ENCODE measurements at regions not wholly inside any gene's neighbourhood (a gene's known extent, or its start where the extent isn't known, plus 50 kb on each side); places are given as distances from the start of the nearest gene placed in this dataset.

DNA sequence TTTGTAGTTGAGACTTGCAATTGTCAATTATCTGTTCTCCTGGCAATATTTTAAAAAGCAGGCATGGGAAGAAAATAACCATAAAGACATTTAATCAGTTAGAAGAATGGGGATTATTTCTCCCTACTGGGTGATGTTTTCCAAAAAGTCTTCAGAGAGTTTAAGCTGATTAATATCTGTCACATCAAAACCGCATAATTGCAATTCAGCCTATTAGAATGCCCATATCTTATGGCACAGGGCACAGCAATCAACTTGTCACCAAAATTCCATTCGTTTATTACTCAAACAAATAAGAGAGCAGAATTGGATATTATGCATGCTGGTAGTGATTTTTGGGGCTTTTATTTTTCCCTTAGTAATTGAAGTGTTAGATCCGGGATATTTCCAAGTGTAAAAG lies 218.7 kb downstream of the RNF144B start:
- WGBS, 2 donors, result 43 to 58% methylated on average over 3 of the region's 3 CpGs
- intact Hi-C loops (cut with DNase I), result loop anchor here in 1 of 3 donors (10.0 kb wide), 1 partner anchor 1249 kb away; no protein-coding TSS in a partner anchor

DNA sequence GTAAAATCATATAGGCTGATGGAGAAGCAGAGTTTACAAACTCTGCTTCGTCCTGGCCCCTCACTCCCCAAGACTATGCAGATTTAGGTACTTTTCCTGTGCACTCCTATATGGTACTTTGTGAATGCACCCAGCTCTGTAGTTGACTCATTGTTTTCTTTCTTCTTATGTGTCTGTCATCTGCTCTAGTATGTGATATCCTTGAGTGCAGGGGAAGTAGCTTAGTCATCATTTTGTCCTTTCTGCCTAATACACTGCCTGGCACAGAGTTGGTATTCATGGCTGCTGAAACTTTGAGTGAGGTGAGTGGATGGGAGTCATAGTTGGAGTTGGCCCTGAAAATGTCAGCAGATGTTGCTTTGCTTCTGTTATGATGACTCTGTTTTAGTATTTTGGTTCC lies 222.6 kb downstream of the RNF144B start:
- ATAC-seq (no peak), DNase-seq (no peak), FAIRE-seq (no peak)
- WGBS, 2 donors, result 39 to 48% methylated on average over 1 of the region's 1 CpG
- H3K27ac ChIP-seq, result no peak overlapping the region
- H3K27me3 ChIP-seq, result no peaks in the 10 kb centered on the region
- peaks cover 0 to 4% (median 0%) of the 10 kb centered on the region in 3 donors for H3K4me1 ChIP-seq
- no peak overlapping the region for H3K4me3 ChIP-seq
- peaks cover 0 to 2% (median 0%) of the 10 kb centered on the region in 4 donors for H3K9me3 ChIP-seq
- intact Hi-C loops (cut with DNase I), result loop anchor here in 1 of 3 donors (10.0 kb wide), 1 partner anchor 1245 kb away; no protein-coding TSS in a partner anchor
- H3K36me3 ChIP-seq, result no peaks in the 10 kb centered on the region
- TF ChIP-seq, protein P1, sequence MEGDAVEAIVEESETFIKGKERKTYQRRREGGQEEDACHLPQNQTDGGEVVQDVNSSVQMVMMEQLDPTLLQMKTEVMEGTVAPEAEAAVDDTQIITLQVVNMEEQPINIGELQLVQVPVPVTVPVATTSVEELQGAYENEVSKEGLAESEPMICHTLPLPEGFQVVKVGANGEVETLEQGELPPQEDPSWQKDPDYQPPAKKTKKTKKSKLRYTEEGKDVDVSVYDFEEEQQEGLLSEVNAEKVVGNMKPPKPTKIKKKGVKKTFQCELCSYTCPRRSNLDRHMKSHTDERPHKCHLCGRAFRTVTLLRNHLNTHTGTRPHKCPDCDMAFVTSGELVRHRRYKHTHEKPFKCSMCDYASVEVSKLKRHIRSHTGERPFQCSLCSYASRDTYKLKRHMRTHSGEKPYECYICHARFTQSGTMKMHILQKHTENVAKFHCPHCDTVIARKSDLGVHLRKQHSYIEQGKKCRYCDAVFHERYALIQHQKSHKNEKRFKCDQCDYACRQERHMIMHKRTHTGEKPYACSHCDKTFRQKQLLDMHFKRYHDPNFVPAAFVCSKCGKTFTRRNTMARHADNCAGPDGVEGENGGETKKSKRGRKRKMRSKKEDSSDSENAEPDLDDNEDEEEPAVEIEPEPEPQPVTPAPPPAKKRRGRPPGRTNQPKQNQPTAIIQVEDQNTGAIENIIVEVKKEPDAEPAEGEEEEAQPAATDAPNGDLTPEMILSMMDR (IDR thresholded peaks at IDR 0.05), result no peak

More for the DNA sequence above, 218.7 kb downstream of the RNF144B start:
- H3K9me3 ChIP-seq, result no peaks in the 10 kb centered on the region
- H3K36me3 ChIP-seq, result no peaks in the 10 kb centered on the region
- no peaks in the 10 kb centered on the region for H3K4me1 ChIP-seq
- TF ChIP-seq, protein P1 (IDR thresholded peaks at IDR 0.05), result no peak
- no peak overlapping the region for H3K27ac ChIP-seq
- no peaks in the 10 kb centered on the region for H3K27me3 ChIP-seq
- FAIRE-seq, result no peak
- H3K4me3 ChIP-seq, result no peak overlapping the region
- ATAC-seq, result no peak
- no peak for DNase-seq

DNA sequence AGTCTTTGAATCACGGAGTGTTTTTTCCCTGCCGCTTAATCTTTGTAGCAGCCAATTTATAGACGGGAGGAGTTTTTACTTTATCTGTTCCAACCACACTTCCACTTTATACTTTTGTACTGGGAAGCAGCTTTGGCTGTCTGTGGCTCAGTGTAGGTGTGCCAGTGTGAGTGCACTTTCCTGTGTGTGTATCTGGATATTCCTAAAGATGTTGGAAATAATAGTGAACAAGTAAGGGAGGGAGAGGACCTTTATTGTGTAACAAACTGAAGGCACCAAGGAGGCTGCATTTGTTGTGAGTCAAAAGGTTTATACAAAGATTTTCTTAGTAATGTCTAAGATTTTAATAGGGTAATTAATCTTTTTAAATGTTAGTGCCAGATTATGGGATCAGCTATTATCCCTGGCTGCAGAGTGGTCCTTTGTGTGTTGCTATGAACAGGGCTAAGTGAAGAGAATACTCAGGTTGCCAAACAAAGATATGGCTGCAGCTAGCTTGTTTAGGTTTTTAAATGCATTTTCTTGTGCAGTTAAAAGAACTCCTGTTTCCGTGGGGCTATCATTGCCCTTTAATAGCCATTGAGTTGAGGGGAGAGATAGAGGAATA lies 226.3 kb downstream of the RNF144B start:
- TF ChIP-seq, protein P1 (IDR thresholded peaks at IDR 0.05), result no peak
- 57 to 65% methylated on average over 4 of the region's 4 CpGs for WGBS, 2 donors
- intact Hi-C loops (cut with DNase I), result no loop called here
- no peak for FAIRE-seq
- Histone ChIP-seq H3K36me3 (no peaks in the 10 kb centered on the region), H3K27me3 (peaks cover 0 to 4% (median 0%) of the 10 kb centered on the region in 4 donors), H3K4me1 (peaks cover 0 to 4% (median 0%) of the 10 kb centered on the region in 3 donors), H3K27ac (no peak overlapping the region), H3K4me3 (no peak overlapping the region), H3K9me3 (peaks cover 0 to 2% (median 0%) of the 10 kb centered on the region in 4 donors)
- no peak for ATAC-seq
- DNase-seq, result no peak

- DNase-seq, result no peak
- Histone ChIP-seq H3K9me3 (no peaks in the 10 kb centered on the region), H3K4me3 (no peak overlapping the region), H3K4me1 (no peaks in the 10 kb centered on the region), H3K27ac (no peak overlapping the region), H3K36me3 (no peaks in the 10 kb centered on the region), H3K27me3 (no peaks in the 10 kb centered on the region)
- no peak for ATAC-seq
- no peak for FAIRE-seq
- TF ChIP-seq, protein P1 (IDR thresholded peaks at IDR 0.05), result no peak
- 62 to 74% methylated on average over 3 of the region's 3 CpGs for WGBS, 2 donors
- intact Hi-C loops (cut with DNase I), result no loop called here
These were observed 242.4 kb downstream of the RNF144B start for GRCh38 chr6:18629571-18629970.

DNA sequence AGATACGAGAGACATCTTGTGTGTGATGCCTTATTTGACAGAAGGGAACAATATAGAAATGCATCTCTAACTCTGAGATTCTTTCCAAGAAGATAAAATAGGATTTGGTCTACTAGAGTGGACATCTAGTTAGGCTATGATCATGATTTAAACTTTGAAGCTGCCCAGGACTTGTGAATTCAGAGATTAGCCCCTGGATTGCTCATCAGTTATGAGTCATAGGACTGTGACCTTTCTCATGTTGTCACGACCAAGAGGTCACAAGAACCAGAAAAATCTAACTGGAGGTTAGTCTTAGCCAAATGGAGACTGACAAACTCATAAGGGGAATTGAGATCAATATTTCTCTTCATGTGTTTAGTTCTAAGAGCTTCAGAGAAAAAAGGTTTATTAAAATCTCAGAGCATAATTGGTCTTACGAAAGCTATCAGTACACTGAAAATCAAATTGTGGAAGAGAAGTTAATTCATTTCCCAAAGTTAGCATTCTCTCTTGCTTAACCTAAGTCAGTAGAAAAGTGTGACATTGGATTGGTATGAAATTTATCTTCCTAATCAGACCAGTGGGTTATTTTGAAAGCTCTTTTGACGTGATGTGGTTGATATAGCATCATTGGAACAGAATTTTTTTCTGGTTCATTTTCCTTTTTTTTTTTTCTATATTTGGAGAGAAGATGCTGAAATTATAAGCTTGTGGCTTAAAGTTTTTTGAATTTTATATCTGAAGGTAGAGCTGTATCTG lies 245.7 kb downstream of the RNF144B start:
- FAIRE-seq, result no peak
- no peak overlapping the region for H3K4me3 ChIP-seq
- 48 to 58% methylated on average over 4 of the region's 4 CpGs for WGBS, 2 donors
- H3K27me3 ChIP-seq, result no peaks in the 10 kb centered on the region
- no peaks in the 10 kb centered on the region for H3K4me1 ChIP-seq
- no peak overlapping the region for H3K27ac ChIP-seq
- intact Hi-C loops (cut with DNase I), result no loop called here
- H3K9me3 ChIP-seq, result no peaks in the 10 kb centered on the region
- no peak for ATAC-seq
- DNase-seq, result no peak
- no peaks in the 10 kb centered on the region for H3K36me3 ChIP-seq
- TF ChIP-seq, protein P1 (IDR thresholded peaks at IDR 0.05), result no peak
